Ovary (tissue), 3 donors: ENCODE measurements at regions not wholly inside any gene's neighbourhood (a gene's known extent, or its start where the extent isn't known, plus 50 kb on each side); places are given as distances from the start of the nearest gene placed in this dataset.

Source experiments
- CTCF ChIP-seq, 3 donors: fragments of 450-650 bp in 2 of 3; fragments of 200-600 bp in 1 of 3; IDR thresholded peaks; one replicate each; pipeline versions ENCODE4 v1.5.1 to v1.8.0; 2016 to 2022; ENCODE audit warnings: antibody characterized with exemption in 3 of 3, mild to moderate bottlenecking in 1 of 3
- EP300 ChIP-seq: sonication (generic); formaldehyde crosslinking; IDR thresholded peaks from one replicate; pipeline ENCODE4 v1.6.1; 2017; ENCODE audit warnings: antibody characterized with exemption
- POLR2A ChIP-seq: fragments of 450-650 bp; IDR thresholded peaks from one replicate; pipeline ENCODE4 v1.6.1; 2017; ENCODE audit warnings: antibody characterized with exemption, mild to moderate bottlenecking, moderate library complexity
- donor health status: DM: no; HTN: no; CAD: no.

- TF ChIP-seq CTCF (IDR thresholded peaks at IDR 0.05) (no peak), POLR2A (no peak), EP300 (no peak)
Measured at GRCh38 chr4:141884070-141884469, 247.7 kb downstream of the IL15 start.
